ENCODE measurements at regions not wholly inside any gene's neighbourhood (a gene's known extent, or its start where the extent isn't known, plus 50 kb on each side); places are given as distances from the start of the nearest gene placed in this dataset.
A peak's percentile ranks its signal among the peaks of the same experiment; 100 is the strongest.

- Mint-ChIP-seq H3K36me3 (no peaks in the 10 kb centered on the region), H3K9me3 (no peaks in the 10 kb centered on the region), H3K4me1 (ENCODE audit: unreplicated experiment) (no peaks in the 10 kb centered on the region), H3K27ac (no peak overlapping the region), H3K27me3 (peaks cover 46% of the 10 kb centered on the region), H3K4me3 (no peak overlapping the region)
- no peak for TF ChIP-seq CTCF (conservative IDR thresholded peaks at IDR 0.05)
- DNase-seq (ENCODE audit: extremely low spot score, unreplicated experiment), result no peak
These were observed 147.9 kb downstream of the CYLD start for GRCh38 chr16:50889746-50890145.

GRCh38 chr16:50889276-50889675 lies 147.4 kb downstream of the CYLD start:
- TF ChIP-seq CTCF (conservative IDR thresholded peaks at IDR 0.05), result no peak
- no peak for DNase-seq (ENCODE audit: extremely low spot score, unreplicated experiment)
- H3K27me3 Mint-ChIP-seq, result peaks cover 48% of the 10 kb centered on the region
- H3K9me3 Mint-ChIP-seq, result no peaks in the 10 kb centered on the region
- no peaks in the 10 kb centered on the region for H3K4me1 Mint-ChIP-seq (ENCODE audit: unreplicated experiment)
- H3K4me3 Mint-ChIP-seq, result no peak overlapping the region
- H3K27ac Mint-ChIP-seq, result no peak overlapping the region
- H3K36me3 Mint-ChIP-seq, result no peaks in the 10 kb centered on the region

- H3K27me3 Mint-ChIP-seq, result peaks cover 43% of the 10 kb centered on the region
- H3K4me3 Mint-ChIP-seq, result no peak overlapping the region
- no peak overlapping the region for H3K27ac Mint-ChIP-seq
- no peaks in the 10 kb centered on the region for H3K9me3 Mint-ChIP-seq
- no peaks in the 10 kb centered on the region for H3K4me1 Mint-ChIP-seq (ENCODE audit: unreplicated experiment)
- TF ChIP-seq CTCF (conservative IDR thresholded peaks at IDR 0.05), result no peak
- no peaks in the 10 kb centered on the region for H3K36me3 Mint-ChIP-seq
- DNase-seq (ENCODE audit: extremely low spot score, unreplicated experiment), result no peak
These were observed 146.8 kb downstream of the CYLD start for GRCh38 chr16:50888486-50889261.

- DNase-seq (ENCODE audit: extremely low spot score, unreplicated experiment), result no peak
- TF ChIP-seq CTCF (conservative IDR thresholded peaks at IDR 0.05), result no peak
- Mint-ChIP-seq H3K9me3 (no peaks in the 10 kb centered on the region), H3K4me3 (no peak overlapping the region), H3K4me1 (ENCODE audit: unreplicated experiment) (no peaks in the 10 kb centered on the region), H3K27me3 (peaks cover 36% of the 10 kb centered on the region), H3K27ac (no peak overlapping the region), H3K36me3 (no peaks in the 10 kb centered on the region)
These were observed 145.8 kb downstream of the CYLD start for GRCh38 chr16:50887500-50888298.

GRCh38 chr16:50884066-50884860 lies 142.4 kb downstream of the CYLD start:
- Mint-ChIP-seq H3K36me3 (no peaks in the 10 kb centered on the region), H3K27me3 (peaks cover 30% of the 10 kb centered on the region), H3K4me3 (no peak overlapping the region), H3K27ac (no peak overlapping the region), H3K4me1 (ENCODE audit: unreplicated experiment) (peaks cover 3% of the 10 kb centered on the region), H3K9me3 (no peaks in the 10 kb centered on the region)
- no peak for DNase-seq (ENCODE audit: extremely low spot score, unreplicated experiment)
- peak; percentile 57 for TF ChIP-seq CTCF (conservative IDR thresholded peaks at IDR 0.05)

Measured in type B pancreatic cell (in vitro differentiated cells).